ENCODE measurements at regions not wholly inside any gene's neighbourhood (a gene's known extent, or its start where the extent isn't known, plus 50 kb on each side); places are given as distances from the start of the nearest gene placed in this dataset.

GRCh38 chr12:63495974-63496373, 172.3 kb downstream of the DPY19L2 start:
- TF ChIP-seq CTCF (conservative IDR thresholded peaks at IDR 0.05 in 1 of 2, IDR thresholded peaks at IDR 0.05 in 1 of 2; ENCODE audit: extremely low read depth in 1 of 2, insufficient read depth in 1 of 2, low read depth in 1 of 2, low read length in 2 of 2) (no peak), EZH2 (IDR thresholded peaks at IDR 0.05; ENCODE audit: borderline replicate concordance, low read length) (no peak)

Measured in mammary epithelial cell (primary cell).